ENCODE measurements at regions not wholly inside any gene's neighbourhood (a gene's known extent, or its start where the extent isn't known, plus 50 kb on each side); places are given as distances from the start of the nearest gene placed in this dataset.

- TF ChIP-seq, protein P1, sequence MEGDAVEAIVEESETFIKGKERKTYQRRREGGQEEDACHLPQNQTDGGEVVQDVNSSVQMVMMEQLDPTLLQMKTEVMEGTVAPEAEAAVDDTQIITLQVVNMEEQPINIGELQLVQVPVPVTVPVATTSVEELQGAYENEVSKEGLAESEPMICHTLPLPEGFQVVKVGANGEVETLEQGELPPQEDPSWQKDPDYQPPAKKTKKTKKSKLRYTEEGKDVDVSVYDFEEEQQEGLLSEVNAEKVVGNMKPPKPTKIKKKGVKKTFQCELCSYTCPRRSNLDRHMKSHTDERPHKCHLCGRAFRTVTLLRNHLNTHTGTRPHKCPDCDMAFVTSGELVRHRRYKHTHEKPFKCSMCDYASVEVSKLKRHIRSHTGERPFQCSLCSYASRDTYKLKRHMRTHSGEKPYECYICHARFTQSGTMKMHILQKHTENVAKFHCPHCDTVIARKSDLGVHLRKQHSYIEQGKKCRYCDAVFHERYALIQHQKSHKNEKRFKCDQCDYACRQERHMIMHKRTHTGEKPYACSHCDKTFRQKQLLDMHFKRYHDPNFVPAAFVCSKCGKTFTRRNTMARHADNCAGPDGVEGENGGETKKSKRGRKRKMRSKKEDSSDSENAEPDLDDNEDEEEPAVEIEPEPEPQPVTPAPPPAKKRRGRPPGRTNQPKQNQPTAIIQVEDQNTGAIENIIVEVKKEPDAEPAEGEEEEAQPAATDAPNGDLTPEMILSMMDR (IDR thresholded peaks at IDR 0.05), result no peak
- no peak for TF ChIP-seq POLR2A (IDR thresholded peaks at IDR 0.05)
Observed at GRCh38 chr5:61245936-61246335, 83.7 kb upstream of the SMIM15 start.
